ENCODE measurements at regions not wholly inside any gene's neighbourhood (a gene's known extent, or its start where the extent isn't known, plus 50 kb on each side); places are given as distances from the start of the nearest gene placed in this dataset.
"Not testable (repeated sequence)": the region's sequence is repeated elsewhere in the genome, so short reads cannot be mapped to it uniquely, and the experiment has no call there.

GRCh38 chr6:37078814-37079213 is 73.4 kb downstream of the FGD2 start:
- intact Hi-C loops (cut with micrococcal nuclease): no loop called here
- no peak overlapping the region for H3K27ac Mint-ChIP-seq
- ChIA-PET POLR2A (no interaction called here), CTCF (no interaction called here)
- no peaks in the 10 kb centered on the region for H3K36me3 Mint-ChIP-seq
- no peaks in the 10 kb centered on the region for H3K9me3 Mint-ChIP-seq
- H3K4me1 Mint-ChIP-seq (ENCODE audit: low read depth): no peaks in the 10 kb centered on the region
- no peak overlapping the region for H3K4me3 Mint-ChIP-seq
- H3K27me3 Mint-ChIP-seq: no peaks in the 10 kb centered on the region
- no peak for DNase-seq

GRCh38 chr6:37081042-37081607 is 75.7 kb downstream of the FGD2 start:
- Mint-ChIP-seq H3K9me3 (no peaks in the 10 kb centered on the region), H3K4me1 (ENCODE audit: low read depth) (no peaks in the 10 kb centered on the region), H3K36me3 (no peaks in the 10 kb centered on the region), H3K4me3 (no peak overlapping the region), H3K27me3 (no peaks in the 10 kb centered on the region), H3K27ac (no peak overlapping the region)
- intact Hi-C loops (cut with micrococcal nuclease): no loop called here
- no peak for DNase-seq
- CTCF ChIA-PET: no interaction called here
- POLR2A ChIA-PET: no interaction called here

DNA sequence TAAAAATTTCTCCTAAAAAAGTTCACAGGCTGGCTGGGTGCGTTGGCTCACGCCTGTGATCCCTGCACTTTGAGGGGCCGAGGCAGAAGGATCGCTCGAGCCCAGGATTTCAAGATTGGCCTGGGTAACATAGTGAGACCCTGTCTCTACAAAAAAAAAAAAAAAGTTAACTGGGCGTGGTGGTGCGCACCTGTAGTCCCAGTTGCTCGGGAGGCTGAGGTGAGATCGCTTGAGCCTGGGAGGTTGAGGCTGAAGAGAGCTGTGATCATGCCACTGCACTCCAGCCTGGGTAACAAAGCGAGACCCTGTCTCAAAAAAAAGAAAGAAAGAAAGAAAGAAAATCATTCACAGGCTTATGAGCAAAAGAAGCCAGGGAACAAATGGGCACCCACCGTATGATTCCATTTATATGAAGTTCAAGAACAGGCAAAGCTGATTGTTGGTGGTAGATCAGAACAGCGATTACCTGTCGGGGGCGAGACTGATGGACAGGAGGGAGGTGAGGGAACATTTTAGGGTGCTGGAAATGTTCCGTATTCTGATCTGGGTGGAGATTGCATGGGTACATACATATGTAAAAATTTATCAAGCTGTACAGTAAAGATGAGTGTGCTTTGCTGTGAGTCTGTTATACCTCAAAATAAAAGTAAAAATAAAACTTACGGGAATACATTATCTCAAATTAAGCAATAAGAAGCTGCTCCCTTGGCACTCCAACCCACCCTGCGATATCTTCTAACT is 77.1 kb downstream of the FGD2 start:
- Mint-ChIP-seq H3K4me1 (ENCODE audit: low read depth) (no peaks in the 10 kb centered on the region), H3K27ac (no peak overlapping the region), H3K27me3 (no peaks in the 10 kb centered on the region), H3K36me3 (no peaks in the 10 kb centered on the region), H3K9me3 (no peaks in the 10 kb centered on the region), H3K4me3 (no peak overlapping the region)
- POLR2A ChIA-PET: no interaction called here
- CTCF ChIA-PET: no interaction called here
- intact Hi-C loops (cut with micrococcal nuclease): no loop called here
- no peak for DNase-seq

DNA sequence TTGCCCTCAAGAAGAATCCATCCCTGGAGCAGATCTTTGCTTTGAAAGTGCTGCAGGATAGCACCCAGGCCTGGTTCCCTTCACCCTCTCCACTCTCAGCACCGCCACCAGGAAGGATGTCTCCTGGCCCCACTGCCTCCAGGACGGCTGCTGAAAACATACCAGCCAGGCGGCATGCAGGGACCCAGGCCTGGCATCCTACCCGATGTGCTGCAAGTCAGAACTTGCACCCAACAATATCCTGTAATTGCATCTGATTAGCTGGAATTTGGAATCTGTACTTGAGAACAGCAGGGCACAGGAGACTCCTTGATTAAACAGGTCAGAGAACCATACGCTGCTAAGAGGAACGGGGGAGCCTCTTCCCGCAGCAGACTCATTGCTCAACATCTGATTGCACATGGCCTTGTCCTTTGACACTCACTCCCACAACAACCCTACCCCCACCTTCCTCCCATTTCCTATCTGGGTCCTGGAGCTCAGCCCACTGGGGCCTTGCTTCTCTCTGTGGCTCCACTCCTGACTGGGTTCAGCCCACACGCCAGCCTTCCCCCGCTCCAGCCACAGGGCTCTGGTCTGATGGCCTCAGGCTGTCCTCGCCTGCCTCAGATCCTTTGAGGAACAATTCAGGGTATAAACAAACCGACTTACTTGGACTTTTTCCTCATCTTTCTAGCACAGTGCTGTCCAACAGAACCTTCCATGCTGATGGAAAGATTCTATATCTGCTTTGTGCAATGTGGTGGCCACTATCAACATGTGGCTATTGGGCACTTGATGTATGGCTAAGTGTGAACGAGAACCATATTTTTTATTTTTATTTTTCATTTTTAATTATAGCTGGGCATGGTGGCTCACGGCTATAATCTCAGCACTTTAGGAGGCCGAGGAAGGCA is 78.0 kb downstream of the FGD2 start:
- ChIA-PET CTCF (interaction anchor here (0.7 kb wide), 1 partner anchor 31 kb away, joined by 3 read pairs; no protein-coding TSS in a partner anchor), POLR2A (no interaction called here)
- DNase-seq: no peak
- Mint-ChIP-seq H3K4me3 (no peak overlapping the region), H3K9me3 (no peaks in the 10 kb centered on the region), H3K27me3 (no peaks in the 10 kb centered on the region), H3K4me1 (ENCODE audit: low read depth) (no peaks in the 10 kb centered on the region), H3K27ac (no peak overlapping the region), H3K36me3 (no peaks in the 10 kb centered on the region)
- intact Hi-C loops (cut with micrococcal nuclease): no loop called here

DNA sequence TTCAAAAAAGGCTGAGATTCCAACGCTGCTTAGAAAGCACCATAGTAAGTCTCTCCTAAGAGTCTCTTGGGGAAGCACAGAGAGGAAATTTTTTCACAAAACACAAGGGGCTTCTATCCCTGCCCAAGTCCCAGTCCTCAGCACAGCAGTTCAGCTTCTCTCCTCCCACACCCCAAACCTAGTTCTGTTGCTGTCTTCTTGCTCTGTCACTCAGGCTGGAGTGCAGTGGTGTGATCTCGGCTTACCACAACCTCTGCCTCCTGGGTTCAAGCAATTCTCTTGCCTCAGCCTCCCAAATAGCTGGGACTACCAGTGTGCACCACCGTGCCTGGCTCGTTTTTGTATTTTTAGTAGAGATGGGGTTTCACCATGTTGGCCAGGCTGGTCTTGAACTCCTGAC is 79.2 kb downstream of the FGD2 start:
- H3K27me3 Mint-ChIP-seq; H3K36me3 Mint-ChIP-seq; H3K4me3 Mint-ChIP-seq; H3K9me3 Mint-ChIP-seq; H3K4me1 Mint-ChIP-seq (ENCODE audit: low read depth); CTCF ChIA-PET; POLR2A ChIA-PET; DNase-seq; H3K27ac Mint-ChIP-seq; intact Hi-C loops (cut with micrococcal nuclease): not testable (repeated sequence)

GRCh38 chr6:37085198-37085597 is 79.7 kb downstream of the FGD2 start:
- no peak overlapping the region for H3K27ac Mint-ChIP-seq
- H3K36me3 Mint-ChIP-seq: no peaks in the 10 kb centered on the region
- H3K27me3 Mint-ChIP-seq: no peaks in the 10 kb centered on the region
- intact Hi-C loops (cut with micrococcal nuclease): no loop called here
- CTCF ChIA-PET: interaction anchor here (1.1 kb wide), 1 partner anchor 65 kb away, joined by 3 read pairs; no protein-coding TSS in a partner anchor
- POLR2A ChIA-PET: no interaction called here
- no peak overlapping the region for H3K4me3 Mint-ChIP-seq
- no peak for DNase-seq
- no peaks in the 10 kb centered on the region for H3K4me1 Mint-ChIP-seq (ENCODE audit: low read depth)
- no peaks in the 10 kb centered on the region for H3K9me3 Mint-ChIP-seq

DNA sequence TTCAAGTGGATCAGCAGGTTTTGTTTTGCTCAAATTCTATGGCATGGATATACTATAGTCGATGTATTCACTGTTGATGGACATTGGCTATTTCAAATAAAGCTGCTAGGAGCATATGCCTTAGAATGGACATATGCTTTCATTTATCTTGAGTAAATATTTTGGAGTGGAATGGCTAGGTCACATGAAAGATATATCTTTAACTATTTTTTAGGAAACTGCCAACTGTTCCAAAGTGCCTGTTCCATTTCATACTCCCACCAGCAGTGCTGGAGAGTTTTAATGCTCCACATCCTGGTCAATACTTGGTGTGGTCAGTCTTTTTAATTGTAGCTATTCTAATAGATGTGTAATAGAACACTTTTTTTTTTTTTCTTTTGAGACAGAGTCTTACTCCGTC is 81.1 kb upstream of the PIM1 start:
- Mint-ChIP-seq H3K9me3 (no peaks in the 10 kb centered on the region), H3K4me1 (ENCODE audit: low read depth) (peaks cover 10% of the 10 kb centered on the region), H3K27me3 (no peaks in the 10 kb centered on the region), H3K4me3 (no peak overlapping the region), H3K27ac (peak overlapping the region; percentile 28), H3K36me3 (no peaks in the 10 kb centered on the region)
- ChIA-PET CTCF (no interaction called here), POLR2A (interaction anchor here (0.7 kb wide), 1 partner anchor 23 kb away, joined by 3 read pairs; no protein-coding TSS in a partner anchor)
- intact Hi-C loops (cut with micrococcal nuclease): no loop called here
- DNase-seq: no peak

GRCh38 chr6:37089783-37090182 is 80.2 kb upstream of the PIM1 start:
- Mint-ChIP-seq H3K4me1 (ENCODE audit: low read depth) (peaks cover 14% of the 10 kb centered on the region), H3K27ac (no peak overlapping the region), H3K36me3 (no peaks in the 10 kb centered on the region), H3K4me3 (no peak overlapping the region), H3K27me3 (no peaks in the 10 kb centered on the region), H3K9me3 (no peaks in the 10 kb centered on the region)
- no peak for DNase-seq
- ChIA-PET POLR2A (interaction anchor here (0.7 kb wide), 1 partner anchor 22 kb away, joined by 3 read pairs; no protein-coding TSS in a partner anchor), CTCF (no interaction called here)
- intact Hi-C loops (cut with micrococcal nuclease): no loop called here

- DNase-seq; H3K4me3 Mint-ChIP-seq; H3K36me3 Mint-ChIP-seq; H3K27me3 Mint-ChIP-seq; H3K27ac Mint-ChIP-seq; H3K9me3 Mint-ChIP-seq; CTCF ChIA-PET; intact Hi-C loops (cut with micrococcal nuclease); POLR2A ChIA-PET: not testable (repeated sequence)
- H3K4me1 Mint-ChIP-seq (ENCODE audit: low read depth): peaks cover 18% of the 10 kb centered on the region
Observed at GRCh38 chr6:37091104-37091503, 78.8 kb upstream of the PIM1 start.

- DNase-seq; CTCF ChIA-PET; H3K27ac Mint-ChIP-seq; intact Hi-C loops (cut with micrococcal nuclease); H3K27me3 Mint-ChIP-seq; H3K4me3 Mint-ChIP-seq; H3K9me3 Mint-ChIP-seq; H3K36me3 Mint-ChIP-seq: not testable (repeated sequence)
- POLR2A ChIA-PET: interaction anchor here (0.6 kb wide), 1 partner anchor 15 kb away, joined by 3 read pairs; no protein-coding TSS in a partner anchor
- H3K4me1 Mint-ChIP-seq (ENCODE audit: low read depth): peaks cover 18% of the 10 kb centered on the region
Observed at GRCh38 chr6:37091586-37091985, 78.4 kb upstream of the PIM1 start.

- intact Hi-C loops (cut with micrococcal nuclease): no loop called here
- Mint-ChIP-seq H3K36me3 (no peaks in the 10 kb centered on the region), H3K4me1 (ENCODE audit: low read depth) (peaks cover 18% of the 10 kb centered on the region), H3K9me3 (no peaks in the 10 kb centered on the region), H3K27me3 (no peaks in the 10 kb centered on the region), H3K27ac (no peak overlapping the region), H3K4me3 (no peak overlapping the region)
- peak; percentile 53 for DNase-seq
- CTCF ChIA-PET: interaction anchor here (1.0 kb wide), 1 partner anchor 41 kb away, joined by 4 read pairs; no protein-coding TSS in a partner anchor
- POLR2A ChIA-PET: no interaction called here
Observed at GRCh38 chr6:37092923-37093727, 76.8 kb upstream of the PIM1 start.

DNA sequence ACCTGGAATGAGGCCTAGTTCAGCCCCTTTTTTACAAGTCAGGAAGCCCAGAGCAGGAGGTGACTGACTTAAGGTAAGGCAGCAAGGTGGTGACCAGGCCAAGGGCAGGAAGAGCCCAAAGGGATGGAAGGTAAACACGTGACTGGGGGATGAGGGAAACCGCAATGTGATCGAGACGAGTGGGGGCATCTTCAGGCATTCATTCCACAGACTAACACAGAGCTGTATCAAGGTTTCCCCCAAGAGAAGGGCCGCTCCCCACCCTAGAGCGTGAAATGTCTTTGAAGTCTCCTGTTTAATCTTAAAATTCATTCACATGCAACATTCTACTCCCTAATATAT is 76.3 kb upstream of the PIM1 start:
- Mint-ChIP-seq H3K9me3 (no peaks in the 10 kb centered on the region), H3K27me3 (no peaks in the 10 kb centered on the region), H3K4me1 (ENCODE audit: low read depth) (peaks cover 18% of the 10 kb centered on the region), H3K36me3 (no peaks in the 10 kb centered on the region), H3K27ac (no peak overlapping the region), H3K4me3 (no peak overlapping the region)
- ChIA-PET POLR2A (no interaction called here), CTCF (interaction anchor here (1.0 kb wide), 1 partner anchor 42 kb away, joined by 4 read pairs; no protein-coding TSS in a partner anchor)
- no peak for DNase-seq
- intact Hi-C loops (cut with micrococcal nuclease): no loop called here
